NOMO-1 treated with dmso at 0.1 percent for 144 hours (cell line): ENCODE measurements at regions not wholly inside any gene's neighbourhood (a gene's known extent, or its start where the extent isn't known, plus 50 kb on each side); places are given as distances from the start of the nearest gene placed in this dataset.

Experiments used
- DNase-seq: peaks from one replicate; lab custom pipeline; 2025; ENCODE audit not compliant: unreplicated experiment; lab: John Stamatoyannopoulos, UW

DNA sequence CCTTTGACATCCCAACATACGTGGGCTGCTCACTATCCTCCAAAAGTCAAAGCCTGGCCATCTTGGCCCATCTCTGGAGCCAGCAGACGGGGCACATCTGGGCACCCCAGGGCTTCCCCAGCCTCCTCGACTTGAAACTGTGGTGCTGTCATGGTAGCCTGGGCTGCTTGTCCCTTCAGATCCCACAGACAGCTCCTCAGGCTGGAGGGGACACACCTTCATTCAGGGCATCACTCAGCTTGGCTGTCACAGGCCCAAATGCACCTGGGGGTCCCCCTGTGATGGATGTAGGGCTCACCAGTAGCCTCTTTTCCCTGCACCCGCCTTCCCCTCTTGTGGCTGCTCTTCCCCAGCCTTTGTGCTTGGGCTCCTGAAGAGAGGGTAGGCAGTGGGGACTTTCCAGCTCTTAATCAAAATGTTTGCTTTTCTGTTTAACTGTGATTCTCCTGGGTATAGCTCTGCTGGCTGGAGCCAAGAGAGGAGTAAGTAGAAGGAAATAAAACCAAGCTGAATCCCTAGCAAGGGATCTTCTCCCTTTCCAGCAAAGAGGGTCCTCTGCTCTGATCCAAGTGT, 92.3 kb downstream of the GYPC start:
- no peak for DNase-seq

DNA sequence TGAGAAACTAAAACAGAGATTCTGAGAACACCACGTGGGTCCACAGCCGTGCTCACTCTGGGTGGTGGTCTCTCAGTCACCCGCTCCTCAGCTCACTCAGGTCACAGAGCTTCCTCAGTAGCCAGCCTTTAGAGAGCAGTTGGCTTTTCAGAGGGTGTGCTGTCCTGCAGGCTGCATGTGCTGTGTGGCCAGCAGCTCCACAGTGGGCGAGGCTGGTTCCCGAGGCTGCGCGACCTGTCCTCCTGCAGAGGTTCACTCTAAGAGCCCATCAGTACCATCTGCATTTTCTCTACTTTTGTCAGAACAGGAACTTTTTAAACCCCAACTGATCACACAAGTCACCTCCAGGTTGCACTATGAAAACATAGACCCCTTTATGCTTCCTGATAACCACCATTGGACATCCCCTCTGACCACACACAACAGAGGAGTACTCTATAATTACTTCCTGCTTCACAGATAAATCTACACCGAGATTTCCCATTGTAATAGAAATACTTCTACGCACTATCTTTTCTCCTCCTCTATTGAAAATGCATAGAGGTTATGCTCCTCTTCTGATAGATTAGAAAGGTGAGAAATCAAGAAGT, 93.1 kb downstream of the GYPC start:
- DNase-seq, result no peak

DNA sequence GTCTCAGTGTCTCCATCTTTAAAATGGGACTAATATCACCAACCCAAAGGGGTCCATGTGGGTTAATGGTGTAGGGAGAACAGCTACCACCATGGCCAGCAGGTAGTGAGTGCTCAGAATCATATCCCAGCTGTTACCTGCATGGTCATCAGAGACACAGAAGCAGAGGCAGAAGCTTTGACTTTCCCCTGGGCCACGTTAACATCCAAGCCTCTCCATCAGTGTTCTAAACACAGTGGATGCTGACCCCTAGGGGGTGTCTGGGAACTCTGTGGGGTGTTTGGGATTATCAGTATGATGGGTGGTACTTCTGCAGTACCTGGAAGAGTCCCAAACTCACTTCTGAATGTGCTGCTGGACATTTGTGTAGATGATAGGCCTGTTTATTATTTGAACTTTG, 93.6 kb downstream of the GYPC start:
- DNase-seq, result no peak

DNA sequence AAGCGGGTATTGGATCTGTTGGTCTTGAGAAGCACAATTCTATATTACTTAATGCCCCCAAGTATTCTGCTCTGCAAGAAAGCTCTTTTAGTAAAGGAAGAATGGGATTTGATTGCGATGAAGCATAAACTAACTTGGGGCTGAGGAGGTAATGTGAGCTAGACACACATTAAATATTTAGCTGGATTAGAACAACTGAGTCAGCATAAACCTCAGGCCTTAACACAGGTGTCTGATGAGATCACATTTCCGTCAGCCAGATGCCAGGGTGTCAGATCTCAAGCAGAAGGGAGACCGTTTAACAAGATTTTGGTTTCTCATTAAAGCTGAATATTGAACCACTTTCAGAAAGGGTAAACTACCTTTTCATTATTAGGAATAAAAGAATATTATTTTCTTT, 94.5 kb downstream of the GYPC start:
- DNase-seq, result no peak

DNA sequence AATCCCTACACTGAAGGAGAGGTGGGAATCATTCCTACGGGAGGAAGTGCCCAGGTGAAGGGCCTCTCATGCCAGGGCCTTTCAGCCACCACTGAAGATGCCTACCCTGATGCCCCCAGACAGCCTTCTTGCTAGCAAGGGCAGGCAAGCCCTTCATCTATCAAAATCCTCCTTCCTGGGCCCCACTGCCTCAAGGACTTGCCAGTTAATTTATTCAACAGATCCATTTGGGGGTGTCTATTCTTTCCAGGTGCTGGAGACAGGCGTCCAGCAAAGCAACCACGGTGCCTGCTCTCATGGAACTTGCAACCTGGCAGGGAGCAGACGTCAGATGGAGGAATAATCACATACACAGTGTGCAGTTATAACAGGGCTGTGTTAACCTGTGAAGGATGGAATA, 95.5 kb downstream of the GYPC start:
- DNase-seq, result no peak

DNA sequence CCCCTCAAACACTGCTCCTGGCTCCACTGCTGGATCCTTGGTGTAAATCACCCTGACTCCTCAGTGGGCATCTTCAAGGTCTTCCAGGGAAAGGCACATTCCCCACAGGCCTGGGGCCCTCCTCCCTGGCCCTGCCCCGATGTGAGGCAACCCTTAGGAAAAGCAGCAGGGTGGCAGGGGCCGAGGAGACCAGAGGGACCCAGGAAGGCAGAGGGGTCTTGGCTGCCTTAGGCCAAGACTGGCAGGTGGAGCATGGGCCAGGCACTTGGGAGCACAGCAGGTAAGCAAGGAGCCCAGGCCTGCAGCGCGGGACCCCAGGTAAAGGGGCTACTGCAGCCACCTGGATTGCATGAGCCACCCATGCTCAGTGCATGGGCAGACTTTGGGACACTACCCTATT, 96.9 kb downstream of the GYPC start:
- no peak for DNase-seq

DNA sequence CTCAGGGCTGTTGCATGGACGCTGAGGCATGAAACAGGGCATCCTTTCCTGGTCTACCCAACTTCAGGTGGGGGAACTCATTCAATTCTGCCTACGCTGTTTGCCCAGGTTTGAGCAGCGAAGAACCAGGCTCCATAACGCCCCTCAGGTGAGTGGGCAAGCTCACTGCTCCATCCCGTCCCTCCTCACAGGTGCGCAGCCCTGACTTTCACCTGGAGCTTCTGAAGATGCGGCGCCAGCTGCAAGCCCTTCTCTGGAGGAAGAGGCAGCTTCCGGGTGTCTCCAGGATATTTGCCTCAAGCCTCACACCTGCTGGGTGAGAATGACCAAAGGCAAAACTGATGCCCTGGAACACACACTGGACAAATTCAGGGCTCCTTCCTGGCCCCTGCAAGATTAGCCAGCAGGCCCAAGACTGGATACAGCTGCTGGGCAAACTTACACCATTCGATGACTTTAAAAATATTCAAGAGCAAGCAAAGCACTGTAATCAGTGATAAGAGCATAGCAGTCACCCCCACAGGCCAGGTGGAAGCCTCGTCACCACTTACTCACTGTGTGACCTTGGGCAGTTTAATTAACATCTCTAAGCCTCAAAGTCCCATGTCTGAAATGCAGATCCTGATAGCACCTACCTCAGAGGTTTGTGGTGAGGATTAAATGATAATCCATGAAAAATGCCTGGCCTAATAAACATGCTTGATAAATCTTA, 97.7 kb downstream of the GYPC start:
- DNase-seq, result no peak

DNA sequence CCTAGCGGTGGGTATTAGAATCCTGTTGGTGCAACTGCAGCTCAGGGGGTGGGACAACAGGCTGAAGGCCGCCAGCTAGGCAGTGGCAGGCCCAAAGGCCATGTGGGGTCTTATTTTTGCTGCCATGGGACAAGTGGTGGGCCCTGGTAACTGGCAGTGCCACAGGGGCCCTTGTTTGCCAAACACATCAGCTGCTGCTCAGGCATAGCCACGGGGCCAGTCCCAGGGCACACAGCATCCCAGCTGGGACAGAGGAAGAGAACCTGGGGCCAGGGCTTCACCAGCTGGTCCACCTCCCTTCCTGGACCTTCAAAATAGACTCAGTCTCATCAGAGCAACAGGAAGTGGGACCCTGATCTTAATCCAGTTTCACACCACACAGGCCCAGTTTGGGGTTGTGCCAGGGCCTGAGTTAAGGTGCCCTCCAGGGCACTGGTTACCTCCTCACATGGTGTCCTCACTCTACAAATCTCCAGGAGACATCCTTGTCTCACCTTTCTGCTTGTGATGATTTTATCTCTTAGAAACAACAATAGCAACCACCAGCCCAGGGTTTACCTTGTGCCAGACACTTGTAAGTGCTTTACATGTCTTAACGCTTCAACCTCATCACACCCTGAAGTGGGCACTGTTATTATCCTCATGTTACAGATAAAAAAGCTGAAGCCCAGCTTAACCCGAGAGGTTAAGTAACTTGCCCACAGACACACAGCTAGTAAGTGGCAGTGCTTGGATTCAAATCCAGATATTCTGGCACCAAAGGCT, 98.5 kb downstream of the GYPC start:
- DNase-seq, result no peak

DNA sequence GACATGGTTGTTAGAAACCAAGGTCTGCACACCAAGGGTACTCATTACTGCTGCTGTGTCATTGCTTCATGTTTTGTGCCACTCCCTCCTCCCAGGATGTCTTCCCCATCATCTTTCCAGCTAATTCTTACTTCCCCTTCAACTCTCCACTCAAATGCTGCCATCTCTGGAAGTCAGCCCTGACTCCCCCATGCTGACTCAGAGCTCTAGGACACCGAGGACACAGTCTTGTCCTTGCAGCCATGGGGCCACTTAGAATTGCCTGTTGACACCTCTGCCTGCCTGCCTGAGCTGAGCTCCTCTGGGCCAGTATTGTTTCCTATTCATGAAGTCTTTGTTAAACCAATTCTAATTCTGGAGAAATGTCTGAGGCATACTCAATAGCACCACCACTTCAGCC, 100.2 kb downstream of the GYPC start:
- no peak for DNase-seq

DNA sequence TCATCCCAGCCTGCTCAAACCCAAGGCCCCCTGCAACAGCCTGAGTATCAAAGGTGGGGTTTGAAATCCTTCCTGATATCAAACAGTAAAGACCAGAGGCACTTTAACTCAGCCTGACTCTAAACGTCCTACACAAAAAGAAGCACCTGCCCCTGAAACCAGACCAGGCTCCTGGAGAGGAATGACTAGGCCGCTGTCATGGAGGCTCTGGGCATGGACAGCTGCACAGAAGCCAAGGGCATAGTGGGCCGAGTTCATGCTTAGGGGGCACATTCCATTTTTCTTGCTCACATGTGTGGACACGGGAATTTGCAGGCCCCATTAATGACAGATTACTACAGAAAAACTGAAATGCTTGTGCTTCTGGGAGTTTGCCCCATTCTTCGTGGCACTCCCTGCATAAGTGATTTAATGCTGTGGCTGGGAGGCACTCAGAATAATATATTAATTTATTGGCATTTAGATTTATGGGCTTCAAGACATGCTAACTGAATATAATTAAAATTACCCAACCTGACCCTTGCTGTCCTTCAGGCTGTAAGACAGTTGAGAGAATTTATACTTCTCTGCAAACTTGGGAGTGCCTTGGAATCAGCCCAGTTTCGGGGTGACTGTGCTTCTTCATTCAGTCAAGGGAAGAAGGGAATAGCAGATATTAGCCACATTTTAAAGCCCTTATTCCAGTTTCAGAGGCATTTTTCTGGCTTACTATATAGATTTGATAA, 105.5 kb downstream of the GYPC start:
- no peak for DNase-seq

DNA sequence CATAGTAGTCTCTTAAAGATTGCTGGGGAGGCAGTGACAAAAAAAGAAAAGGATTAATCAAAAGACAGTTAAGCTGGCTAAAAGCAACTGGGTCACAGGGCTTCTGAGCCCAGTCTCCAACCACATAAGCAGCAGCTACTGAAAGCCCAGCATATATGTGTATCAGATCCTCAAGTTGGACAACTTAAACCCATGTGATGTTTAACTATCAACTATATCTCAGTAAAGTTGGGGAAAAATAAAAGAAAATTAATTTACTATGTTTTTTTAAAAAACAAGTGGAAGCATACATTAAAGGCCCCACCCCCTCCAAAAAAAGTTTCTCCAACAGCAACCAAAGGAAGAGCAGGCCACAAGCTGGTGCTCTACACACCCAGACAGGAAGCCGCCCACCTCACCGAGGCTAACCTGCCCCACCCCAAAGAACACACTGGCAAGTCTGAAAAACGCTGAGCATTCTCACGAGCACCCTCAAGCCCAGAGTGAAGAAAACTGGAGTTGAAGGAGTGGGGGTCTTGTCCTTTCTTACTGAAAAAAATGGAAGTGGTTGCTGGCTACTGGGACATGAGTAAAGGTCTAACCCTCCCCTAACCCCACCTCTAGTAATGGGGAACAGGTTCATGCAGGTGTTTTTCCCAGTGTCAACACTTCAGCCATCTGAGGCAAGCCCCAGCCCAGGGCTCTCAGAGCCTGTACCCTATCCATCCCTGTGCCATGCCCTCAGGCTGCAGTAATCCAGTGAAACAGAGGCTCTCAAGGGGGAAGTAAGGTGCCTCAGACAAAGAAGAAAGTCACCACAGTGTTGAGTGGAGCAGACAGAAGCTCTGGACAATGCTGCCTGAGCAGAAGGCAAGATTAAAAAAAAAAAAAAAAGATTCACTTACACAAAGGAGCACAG, 106.3 kb downstream of the GYPC start:
- no peak for DNase-seq

DNA sequence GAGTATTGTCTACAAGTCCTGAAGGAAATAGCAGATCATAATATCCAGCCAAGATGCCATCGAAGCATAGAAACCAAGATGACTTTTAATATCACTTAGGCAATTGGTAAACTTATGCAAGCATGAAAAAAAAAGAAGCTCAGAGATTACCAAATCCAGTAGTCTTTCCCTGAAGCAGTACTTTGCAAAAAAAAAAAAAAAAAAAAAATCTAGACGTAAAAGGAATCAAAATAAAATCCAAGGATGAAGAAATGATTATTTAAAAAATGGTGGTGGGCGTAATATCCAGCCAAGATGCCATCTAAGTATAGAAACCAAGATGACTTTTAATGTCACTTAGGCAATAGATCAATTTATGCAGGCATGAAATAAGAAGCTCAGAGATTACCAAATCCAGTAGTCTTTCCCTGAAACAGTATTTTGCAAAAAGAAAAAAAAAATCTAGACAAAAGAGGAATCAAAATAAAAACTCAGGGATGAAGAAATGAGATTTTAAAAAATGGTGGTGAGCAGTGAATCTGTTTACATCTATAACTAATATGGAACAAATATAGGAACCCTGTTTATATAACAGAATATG, 108.8 kb downstream of the GYPC start:
- no peak for DNase-seq

DNA sequence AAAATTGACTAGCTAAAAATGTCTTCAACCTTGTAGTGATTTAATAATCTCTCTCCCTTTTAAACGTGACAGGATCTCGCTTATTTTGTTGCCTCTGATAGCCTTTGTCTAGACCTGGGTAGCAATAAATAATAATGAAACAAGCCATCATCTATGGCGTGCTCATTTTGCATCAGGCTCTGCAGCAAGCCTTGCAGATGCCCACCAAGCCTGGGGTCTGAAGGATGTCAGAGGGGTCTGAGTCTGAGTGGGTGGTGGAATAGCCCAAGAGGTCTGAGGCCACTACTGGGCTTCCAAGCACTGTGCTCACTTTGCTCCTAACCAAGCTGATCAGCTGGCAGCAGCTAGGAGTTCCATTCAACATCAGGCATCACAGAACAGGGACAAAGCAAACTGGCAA, 109.4 kb downstream of the GYPC start:
- no peak for DNase-seq

DNA sequence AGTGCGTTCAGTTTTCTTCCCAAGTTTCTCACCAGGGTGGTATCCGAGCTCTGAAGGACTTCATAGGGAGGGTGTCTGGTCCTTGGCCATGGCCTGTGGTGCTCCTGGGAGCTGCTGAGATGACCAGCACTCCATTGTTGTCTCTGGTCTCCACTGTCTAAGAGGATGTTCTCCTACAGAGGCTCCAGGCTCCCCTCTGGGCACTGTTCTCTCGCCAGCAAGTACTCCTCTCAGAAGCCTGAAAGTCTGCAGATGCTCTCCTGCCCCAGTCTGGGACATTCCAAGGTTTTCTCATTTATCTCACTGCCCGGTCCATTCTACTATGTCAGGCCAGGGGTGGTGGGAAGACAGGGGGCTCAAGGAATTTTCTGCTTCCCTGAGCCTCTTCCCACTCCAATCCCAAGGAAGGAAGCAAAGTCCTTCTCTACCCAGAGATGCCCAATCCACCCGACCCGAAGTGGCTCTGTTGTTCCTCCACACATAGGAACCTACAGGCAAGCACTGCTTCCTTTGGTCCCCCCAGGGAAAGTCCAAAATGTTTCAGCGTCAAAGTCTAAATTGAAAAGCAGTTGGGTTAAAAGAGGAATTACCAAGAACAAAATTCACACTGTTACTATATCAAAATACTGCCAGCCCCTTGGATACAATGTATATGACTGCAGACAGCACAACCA, 110.5 kb downstream of the GYPC start:
- DNase-seq, result no peak

DNA sequence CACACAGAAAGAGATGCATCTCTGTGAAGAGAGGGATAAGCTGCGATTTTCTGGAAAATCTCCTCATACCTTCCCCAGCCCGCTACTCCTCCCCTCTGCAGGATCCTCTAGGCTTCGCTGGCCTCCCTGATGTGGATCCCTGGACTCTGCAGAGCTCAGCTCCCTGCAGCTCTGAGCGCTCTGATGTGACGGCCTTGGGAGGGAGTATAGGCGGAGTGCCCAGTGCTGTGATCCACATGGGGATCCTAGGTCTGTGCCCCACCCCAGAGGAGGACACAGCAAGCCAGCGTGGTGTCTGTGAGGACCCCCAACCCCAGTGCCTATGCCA, 111.0 kb downstream of the GYPC start:
- DNase-seq, result no peak

DNA sequence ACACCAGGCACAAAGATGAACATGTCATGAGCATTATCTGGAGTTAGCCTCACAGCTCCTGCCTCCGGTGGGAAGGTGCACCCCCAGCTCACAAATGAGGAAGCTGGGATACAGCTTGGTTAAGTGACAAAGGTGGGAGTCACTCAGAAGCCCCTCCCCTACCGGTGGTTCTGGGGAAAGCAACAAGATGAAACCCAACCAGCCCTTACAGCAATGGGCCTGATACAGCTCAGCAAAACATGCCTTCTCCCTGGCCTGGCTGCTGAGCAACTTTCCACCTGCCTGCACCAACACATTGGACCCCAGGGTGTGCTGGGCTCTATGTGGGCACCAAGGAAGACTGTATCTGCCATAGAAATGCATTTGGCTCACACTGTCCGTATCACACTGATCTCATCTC, 113.2 kb downstream of the GYPC start:
- DNase-seq, result no peak

DNA sequence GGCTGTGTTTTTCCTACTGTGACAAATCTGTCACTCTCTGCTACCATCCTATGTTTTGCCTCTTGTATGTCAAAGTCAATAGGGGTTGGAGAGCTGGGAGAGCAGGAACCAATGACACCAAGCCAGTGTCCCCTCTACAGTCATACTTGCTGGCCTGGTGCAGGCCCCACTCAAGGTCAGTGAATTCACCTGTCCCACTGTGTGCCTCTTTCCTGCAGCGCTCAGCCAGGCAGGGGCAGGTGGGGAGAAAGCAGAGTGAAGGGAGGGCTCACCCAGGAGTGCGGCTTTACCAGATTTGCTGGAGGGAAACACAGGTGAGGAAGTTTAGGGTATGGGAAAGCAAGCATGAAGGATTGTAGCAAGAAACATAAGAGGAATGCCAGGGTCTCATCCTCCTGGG, 114.5 kb downstream of the GYPC start:
- DNase-seq, result no peak

DNA sequence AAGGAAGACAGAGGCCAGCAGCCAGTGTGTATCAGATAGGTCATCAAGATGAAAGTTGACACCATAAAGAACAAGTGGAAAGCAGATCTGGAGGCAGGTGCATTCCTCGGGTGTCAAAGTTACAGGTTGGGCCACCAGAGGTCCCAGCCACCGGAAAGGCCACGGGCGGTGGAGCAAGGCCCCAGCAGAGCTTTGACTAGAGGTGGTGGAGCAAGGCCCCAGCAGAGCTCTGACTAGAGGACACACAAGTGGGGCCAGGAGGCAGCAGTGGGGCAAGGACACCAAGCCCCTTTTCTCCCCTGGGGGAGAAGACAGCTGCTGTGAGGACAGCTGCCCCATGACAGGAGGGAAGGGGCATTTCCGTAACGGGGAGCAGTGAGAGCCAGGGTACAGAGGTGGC, 115.1 kb downstream of the GYPC start:
- DNase-seq, result no peak

DNA sequence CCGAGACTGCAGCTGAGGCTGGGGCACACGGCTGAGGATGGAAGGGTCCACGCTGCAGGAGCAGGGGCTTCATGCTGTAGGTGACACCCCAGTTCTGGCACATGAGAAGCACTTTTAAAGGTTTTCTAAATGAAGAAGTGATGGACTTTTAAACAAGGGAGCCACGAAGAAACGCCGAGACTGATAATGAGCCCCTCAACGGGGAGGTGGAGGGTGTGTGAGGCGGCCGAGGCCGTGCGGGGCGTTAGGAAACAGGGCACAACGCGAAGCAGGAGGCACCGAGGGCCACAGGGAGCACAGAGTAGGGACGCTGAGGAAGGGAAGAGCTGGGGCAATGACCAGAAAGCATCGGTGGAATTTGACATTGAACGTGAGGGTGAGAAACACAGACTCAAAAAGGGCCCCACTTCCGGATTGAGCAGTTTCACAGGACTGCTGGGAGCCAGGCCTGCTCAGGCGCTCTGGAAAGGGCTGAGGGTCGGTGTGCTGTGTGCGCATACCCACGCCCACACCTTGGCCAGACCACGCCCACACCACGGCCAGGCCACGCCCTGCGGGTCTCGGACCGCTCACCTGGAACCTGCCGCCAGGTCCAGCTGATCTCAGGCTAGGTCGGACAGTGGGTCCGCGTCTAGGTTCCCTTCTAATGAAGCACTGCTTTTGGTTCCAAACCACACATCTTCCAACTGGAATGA, 115.7 kb downstream of the GYPC start:
- DNase-seq, result no peak
